ENCODE measurements at regions not wholly inside any gene's neighbourhood (a gene's known extent, or its start where the extent isn't known, plus 50 kb on each side); places are given as distances from the start of the nearest gene placed in this dataset.

DNA sequence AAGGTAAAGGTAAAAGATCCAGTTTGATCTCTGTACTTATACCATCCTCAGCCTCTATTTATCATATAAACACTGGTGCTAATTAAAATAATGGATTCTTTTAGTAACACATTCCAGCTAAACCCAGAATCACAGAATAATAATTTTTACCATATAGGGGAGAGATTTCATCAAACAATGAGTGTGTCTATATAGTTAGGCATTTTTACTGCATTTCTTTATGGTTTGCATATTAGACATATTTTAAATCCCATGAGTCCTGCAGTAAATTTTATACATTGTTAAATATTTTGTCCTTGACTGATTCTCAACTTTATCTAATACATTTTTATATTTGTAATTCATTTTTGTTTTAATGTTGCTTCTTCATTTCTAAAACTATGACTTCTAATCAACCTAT, 323.7 kb upstream of the AGTR1 start:
- TF ChIP-seq, protein P1, sequence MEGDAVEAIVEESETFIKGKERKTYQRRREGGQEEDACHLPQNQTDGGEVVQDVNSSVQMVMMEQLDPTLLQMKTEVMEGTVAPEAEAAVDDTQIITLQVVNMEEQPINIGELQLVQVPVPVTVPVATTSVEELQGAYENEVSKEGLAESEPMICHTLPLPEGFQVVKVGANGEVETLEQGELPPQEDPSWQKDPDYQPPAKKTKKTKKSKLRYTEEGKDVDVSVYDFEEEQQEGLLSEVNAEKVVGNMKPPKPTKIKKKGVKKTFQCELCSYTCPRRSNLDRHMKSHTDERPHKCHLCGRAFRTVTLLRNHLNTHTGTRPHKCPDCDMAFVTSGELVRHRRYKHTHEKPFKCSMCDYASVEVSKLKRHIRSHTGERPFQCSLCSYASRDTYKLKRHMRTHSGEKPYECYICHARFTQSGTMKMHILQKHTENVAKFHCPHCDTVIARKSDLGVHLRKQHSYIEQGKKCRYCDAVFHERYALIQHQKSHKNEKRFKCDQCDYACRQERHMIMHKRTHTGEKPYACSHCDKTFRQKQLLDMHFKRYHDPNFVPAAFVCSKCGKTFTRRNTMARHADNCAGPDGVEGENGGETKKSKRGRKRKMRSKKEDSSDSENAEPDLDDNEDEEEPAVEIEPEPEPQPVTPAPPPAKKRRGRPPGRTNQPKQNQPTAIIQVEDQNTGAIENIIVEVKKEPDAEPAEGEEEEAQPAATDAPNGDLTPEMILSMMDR (IDR thresholded peaks at IDR 0.05) = no peak
- no peak for TF ChIP-seq POLR2A (IDR thresholded peaks at IDR 0.05)

All from esophagus squamous epithelium (tissue), 4 donors.